Ishikawa (cell line): ENCODE measurements at regions not wholly inside any gene's neighbourhood (a gene's known extent, or its start where the extent isn't known, plus 50 kb on each side); places are given as distances from the start of the nearest gene placed in this dataset.

Experiments used
- CEBPB ChIP-seq: IDR thresholded peaks from 2 replicates; pipeline ENCODE4 v1.6.1; 2012
- CREB1 ChIP-seq: IDR thresholded peaks from 2 replicates; pipeline ENCODE4 v1.6.1; 2012; ENCODE audit warnings: low read depth
- EGR1 ChIP-seq: IDR thresholded peaks from 2 replicates; pipeline ENCODE4 v1.6.1; 2012
- EP300 ChIP-seq: IDR thresholded peaks from 2 replicates; pipeline ENCODE4 v1.6.1; 2012; ENCODE audit warnings: borderline replicate concordance
- FOXM1 ChIP-seq: IDR thresholded peaks from 2 replicates; pipeline ENCODE4 v1.6.1; 2012; ENCODE audit warnings: low read depth, borderline replicate concordance
- MAX ChIP-seq: IDR thresholded peaks from 2 replicates; pipeline ENCODE4 v1.6.1; 2012
- NFIC ChIP-seq: IDR thresholded peaks from 2 replicates; pipeline ENCODE4 v1.6.1; 2012
- RAD21 ChIP-seq: IDR thresholded peaks from 2 replicates; pipeline ENCODE4 v1.6.1; 2012; ENCODE audit warnings: low read depth
- TAF1 ChIP-seq: IDR thresholded peaks from 2 replicates; pipeline ENCODE4 v1.6.1; 2012; ENCODE audit warnings: low read depth, mild to moderate bottlenecking
- TCF12 ChIP-seq: IDR thresholded peaks from 2 replicates; pipeline ENCODE4 v1.6.1; 2012; ENCODE audit warnings: low read depth
- TEAD4 ChIP-seq: IDR thresholded peaks from 2 replicates; pipeline ENCODE4 v1.6.1; 2012
- YY1 ChIP-seq: IDR thresholded peaks from 2 replicates; pipeline ENCODE4 v1.6.1; 2012; ENCODE audit warnings: low read depth
- ZBTB7A ChIP-seq: IDR thresholded peaks from 2 replicates; pipeline ENCODE4 v1.6.1; 2012; ENCODE audit warnings: low read depth
- TF ChIP-seq, protein P1 (sequence below): IDR thresholded peaks from 2 replicates; pipeline ENCODE4 v1.6.1; 2012
- TF ChIP-seq, protein P2 (sequence below): IDR thresholded peaks from 2 replicates; pipeline ENCODE4 v1.6.1; 2012; ENCODE audit warnings: low read depth, mild to moderate bottlenecking

- TF ChIP-seq TCF12 (no peak), CREB1 (no peak), EP300 (no peak), EGR1 (no peak), TAF1 (no peak), TEAD4 (no peak), RAD21 (no peak), MAX (no peak), ZBTB7A (no peak), NFIC (no peak), CEBPB (no peak), YY1 (no peak), FOXM1 (no peak)
- TF ChIP-seq, protein P1, sequence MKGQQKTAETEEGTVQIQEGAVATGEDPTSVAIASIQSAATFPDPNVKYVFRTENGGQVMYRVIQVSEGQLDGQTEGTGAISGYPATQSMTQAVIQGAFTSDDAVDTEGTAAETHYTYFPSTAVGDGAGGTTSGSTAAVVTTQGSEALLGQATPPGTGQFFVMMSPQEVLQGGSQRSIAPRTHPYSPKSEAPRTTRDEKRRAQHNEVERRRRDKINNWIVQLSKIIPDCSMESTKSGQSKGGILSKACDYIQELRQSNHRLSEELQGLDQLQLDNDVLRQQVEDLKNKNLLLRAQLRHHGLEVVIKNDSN, result no peak
- TF ChIP-seq, protein P2, sequence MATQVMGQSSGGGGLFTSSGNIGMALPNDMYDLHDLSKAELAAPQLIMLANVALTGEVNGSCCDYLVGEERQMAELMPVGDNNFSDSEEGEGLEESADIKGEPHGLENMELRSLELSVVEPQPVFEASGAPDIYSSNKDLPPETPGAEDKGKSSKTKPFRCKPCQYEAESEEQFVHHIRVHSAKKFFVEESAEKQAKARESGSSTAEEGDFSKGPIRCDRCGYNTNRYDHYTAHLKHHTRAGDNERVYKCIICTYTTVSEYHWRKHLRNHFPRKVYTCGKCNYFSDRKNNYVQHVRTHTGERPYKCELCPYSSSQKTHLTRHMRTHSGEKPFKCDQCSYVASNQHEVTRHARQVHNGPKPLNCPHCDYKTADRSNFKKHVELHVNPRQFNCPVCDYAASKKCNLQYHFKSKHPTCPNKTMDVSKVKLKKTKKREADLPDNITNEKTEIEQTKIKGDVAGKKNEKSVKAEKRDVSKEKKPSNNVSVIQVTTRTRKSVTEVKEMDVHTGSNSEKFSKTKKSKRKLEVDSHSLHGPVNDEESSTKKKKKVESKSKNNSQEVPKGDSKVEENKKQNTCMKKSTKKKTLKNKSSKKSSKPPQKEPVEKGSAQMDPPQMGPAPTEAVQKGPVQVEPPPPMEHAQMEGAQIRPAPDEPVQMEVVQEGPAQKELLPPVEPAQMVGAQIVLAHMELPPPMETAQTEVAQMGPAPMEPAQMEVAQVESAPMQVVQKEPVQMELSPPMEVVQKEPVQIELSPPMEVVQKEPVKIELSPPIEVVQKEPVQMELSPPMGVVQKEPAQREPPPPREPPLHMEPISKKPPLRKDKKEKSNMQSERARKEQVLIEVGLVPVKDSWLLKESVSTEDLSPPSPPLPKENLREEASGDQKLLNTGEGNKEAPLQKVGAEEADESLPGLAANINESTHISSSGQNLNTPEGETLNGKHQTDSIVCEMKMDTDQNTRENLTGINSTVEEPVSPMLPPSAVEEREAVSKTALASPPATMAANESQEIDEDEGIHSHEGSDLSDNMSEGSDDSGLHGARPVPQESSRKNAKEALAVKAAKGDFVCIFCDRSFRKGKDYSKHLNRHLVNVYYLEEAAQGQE, result no peak
Measured at GRCh38 chr7:69187824-69188333, 410.4 kb upstream of the AUTS2 start.

DNA sequence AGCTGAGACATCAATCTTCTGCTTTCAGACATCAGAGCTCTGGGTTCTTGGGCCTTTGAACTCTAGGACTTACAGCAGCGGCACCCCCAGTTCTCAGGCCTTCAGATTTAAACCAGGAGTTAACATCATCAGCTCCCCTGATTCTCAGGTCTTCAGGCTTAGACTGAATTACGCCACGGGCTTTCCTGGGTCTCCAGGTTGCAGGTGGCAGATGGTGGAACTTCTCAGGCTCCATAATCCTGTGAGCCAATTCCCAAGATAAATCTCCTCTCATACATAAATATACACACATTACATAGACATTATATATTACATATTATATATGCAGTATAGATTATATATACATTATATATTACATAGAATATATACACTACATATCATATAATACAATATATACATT, 408.9 kb upstream of the AUTS2 start:
- TF ChIP-seq FOXM1, result no peak
- TF ChIP-seq TEAD4, result no peak
- no peak for TF ChIP-seq NFIC
- TF ChIP-seq EP300, result no peak
- no peak for TF ChIP-seq TAF1
- TF ChIP-seq MAX, result no peak
- no peak for TF ChIP-seq YY1
- TF ChIP-seq, protein P1, result no peak
- TF ChIP-seq, protein P2, result no peak
- TF ChIP-seq EGR1, result no peak
- TF ChIP-seq TCF12, result no peak
- TF ChIP-seq CREB1, result no peak
- TF ChIP-seq ZBTB7A, result no peak
- TF ChIP-seq CEBPB, result no peak
- no peak for TF ChIP-seq RAD21

DNA sequence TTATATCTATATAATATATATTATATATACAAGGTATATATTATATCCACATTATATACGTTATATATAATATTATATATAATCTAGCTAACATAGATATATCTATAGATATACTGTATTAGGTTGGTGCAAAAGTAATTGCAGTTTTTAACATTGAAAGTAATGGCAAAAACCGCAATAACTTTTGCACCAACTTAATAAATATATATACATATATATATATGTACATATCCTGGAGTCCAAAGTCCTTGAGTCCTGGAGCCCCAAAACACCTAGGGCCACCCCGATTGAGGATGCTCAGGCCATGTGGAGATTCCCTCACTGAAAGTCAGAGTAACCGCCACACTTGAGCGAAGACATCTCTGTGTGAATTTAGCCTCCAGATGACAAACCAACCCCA, 408.2 kb upstream of the AUTS2 start:
- TF ChIP-seq TCF12 (no peak), NFIC (no peak), RAD21 (no peak), MAX (no peak), TAF1 (no peak), EP300 (no peak), EGR1 (no peak), CEBPB (no peak), ZBTB7A (no peak), TEAD4 (no peak), YY1 (no peak), FOXM1 (no peak), CREB1 (no peak)
- TF ChIP-seq, protein P2, result no peak
- TF ChIP-seq, protein P1, result no peak

- TF ChIP-seq CREB1, result no peak
- TF ChIP-seq EP300, result no peak
- TF ChIP-seq FOXM1, result no peak
- no peak for TF ChIP-seq TAF1
- no peak for TF ChIP-seq TCF12
- TF ChIP-seq CEBPB, result no peak
- TF ChIP-seq YY1, result no peak
- TF ChIP-seq TEAD4, result no peak
Measured at GRCh38 chr7:69190763-69191162, 407.5 kb upstream of the AUTS2 start.
